ENCODE measurements at regions not wholly inside any gene's neighbourhood (a gene's known extent, or its start where the extent isn't known, plus 50 kb on each side); places are given as distances from the start of the nearest gene placed in this dataset.

GRCh38 chr18:41644466-41644865 lies 310.6 kb upstream of the PIK3C3 start:
- no peak for TF ChIP-seq CTCF (IDR thresholded peaks at IDR 0.05; ENCODE audit: low read depth, low read length, missing input control)
- no peak for TF ChIP-seq GABPA (IDR thresholded peaks at IDR 0.05 in 1 of 2, conservative IDR thresholded peaks at IDR 0.05 in 1 of 2)
- TF ChIP-seq, protein P1, sequence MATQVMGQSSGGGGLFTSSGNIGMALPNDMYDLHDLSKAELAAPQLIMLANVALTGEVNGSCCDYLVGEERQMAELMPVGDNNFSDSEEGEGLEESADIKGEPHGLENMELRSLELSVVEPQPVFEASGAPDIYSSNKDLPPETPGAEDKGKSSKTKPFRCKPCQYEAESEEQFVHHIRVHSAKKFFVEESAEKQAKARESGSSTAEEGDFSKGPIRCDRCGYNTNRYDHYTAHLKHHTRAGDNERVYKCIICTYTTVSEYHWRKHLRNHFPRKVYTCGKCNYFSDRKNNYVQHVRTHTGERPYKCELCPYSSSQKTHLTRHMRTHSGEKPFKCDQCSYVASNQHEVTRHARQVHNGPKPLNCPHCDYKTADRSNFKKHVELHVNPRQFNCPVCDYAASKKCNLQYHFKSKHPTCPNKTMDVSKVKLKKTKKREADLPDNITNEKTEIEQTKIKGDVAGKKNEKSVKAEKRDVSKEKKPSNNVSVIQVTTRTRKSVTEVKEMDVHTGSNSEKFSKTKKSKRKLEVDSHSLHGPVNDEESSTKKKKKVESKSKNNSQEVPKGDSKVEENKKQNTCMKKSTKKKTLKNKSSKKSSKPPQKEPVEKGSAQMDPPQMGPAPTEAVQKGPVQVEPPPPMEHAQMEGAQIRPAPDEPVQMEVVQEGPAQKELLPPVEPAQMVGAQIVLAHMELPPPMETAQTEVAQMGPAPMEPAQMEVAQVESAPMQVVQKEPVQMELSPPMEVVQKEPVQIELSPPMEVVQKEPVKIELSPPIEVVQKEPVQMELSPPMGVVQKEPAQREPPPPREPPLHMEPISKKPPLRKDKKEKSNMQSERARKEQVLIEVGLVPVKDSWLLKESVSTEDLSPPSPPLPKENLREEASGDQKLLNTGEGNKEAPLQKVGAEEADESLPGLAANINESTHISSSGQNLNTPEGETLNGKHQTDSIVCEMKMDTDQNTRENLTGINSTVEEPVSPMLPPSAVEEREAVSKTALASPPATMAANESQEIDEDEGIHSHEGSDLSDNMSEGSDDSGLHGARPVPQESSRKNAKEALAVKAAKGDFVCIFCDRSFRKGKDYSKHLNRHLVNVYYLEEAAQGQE (IDR thresholded peaks at IDR 0.05) = no peak
- TF ChIP-seq RAD21 (IDR thresholded peaks at IDR 0.05) = no peak
- TF ChIP-seq YY1 (IDR thresholded peaks at IDR 0.05) = no peak
- TF ChIP-seq HNF4A (conservative IDR thresholded peaks at IDR 0.05) = no peak
- TF ChIP-seq FOXA1 (IDR thresholded peaks at IDR 0.05) = no peak
- TF ChIP-seq JUND (IDR thresholded peaks at IDR 0.05) = no peak
- TF ChIP-seq ATF3 (IDR thresholded peaks at IDR 0.05) = no peak
- no peak for TF ChIP-seq TAF1 (conservative IDR thresholded peaks at IDR 0.05)
- no peak for TF ChIP-seq ZBTB33 (IDR thresholded peaks at IDR 0.05)
- TF ChIP-seq HNF4G (IDR thresholded peaks at IDR 0.05) = no peak
- TF ChIP-seq EGR1 (IDR thresholded peaks at IDR 0.05; ENCODE audit: low read depth in 2 of 2) = no peak
- no peak for TF ChIP-seq NR2F2 (IDR thresholded peaks at IDR 0.05)
- TF ChIP-seq RXRA (IDR thresholded peaks at IDR 0.05) = no peak
- TF ChIP-seq SP1 (IDR thresholded peaks at IDR 0.05) = no peak
- TF ChIP-seq MAX (IDR thresholded peaks at IDR 0.05) = no peak
- TF ChIP-seq FOXA2 (IDR thresholded peaks at IDR 0.05) = no peak
- WGBS = 75% methylated on average over 1 of the region's 1 CpG
- DNase-seq (ENCODE audit: low spot score) = no peak
- no peaks in the 10 kb centered on the region for H3K9me3 ChIP-seq (ENCODE audit: control insufficient read depth in 4 of 4, low read length in 3 of 4)
- H3K4me3 ChIP-seq (ENCODE audit: low read depth in 1 of 3, low read length in 3 of 3) = no peak overlapping the region
- no peak overlapping the region for H3K9ac ChIP-seq (ENCODE audit: low read depth in 1 of 2, low read length in 2 of 2)
- no peak overlapping the region for H3K27ac ChIP-seq (ENCODE audit: low read depth in 1 of 2, low read length in 2 of 2)
- H3K36me3 ChIP-seq (ENCODE audit: control insufficient read depth in 4 of 4, insufficient read depth in 3 of 4, low read depth in 1 of 4, low read length in 3 of 4) = no peaks in the 10 kb centered on the region
- H3K4me1 ChIP-seq (ENCODE audit: control insufficient read depth in 4 of 4, insufficient read depth in 4 of 4, low read length in 3 of 4) = peaks cover 0 to 10% (median 5%) of the 10 kb centered on the region in 4 donors
- no peaks in the 10 kb centered on the region for H3K27me3 ChIP-seq (ENCODE audit: control insufficient read depth in 4 of 4, insufficient read depth in 4 of 4, low read length in 3 of 4)

Data from liver (tissue), 8 donors.